Osteocyte (in vitro differentiated cells): ENCODE measurements at regions not wholly inside any gene's neighbourhood (a gene's known extent, or its start where the extent isn't known, plus 50 kb on each side); places are given as distances from the start of the nearest gene placed in this dataset.

ENCODE experiments used
- DNase-seq: peaks from one replicate; pipeline ENCODE4 v3.0.0; 2021; ENCODE audit warnings: mixed read lengths; ENCODE audit not compliant: unreplicated experiment; ENCODE audit errors: extremely low spot score
- H3K27ac Mint-ChIP-seq: one replicate; pipeline ENCODE4 v1.8.0; 2021; ENCODE audit warnings: mild to moderate bottlenecking, mixed read lengths; ENCODE audit not compliant: unreplicated experiment
- H3K27me3 Mint-ChIP-seq: one replicate; pipeline ENCODE4 v1.8.0; 2021; ENCODE audit warnings: mixed read lengths; ENCODE audit not compliant: unreplicated experiment
- H3K36me3 Mint-ChIP-seq: one replicate; pipeline ENCODE4 v1.8.0; 2021; ENCODE audit warnings: mixed read lengths; ENCODE audit not compliant: unreplicated experiment
- H3K4me1 Mint-ChIP-seq: one replicate; pipeline ENCODE4 v1.8.0; 2021; ENCODE audit warnings: mixed read lengths; ENCODE audit not compliant: unreplicated experiment
- H3K4me3 Mint-ChIP-seq: one replicate; pipeline ENCODE4 v1.8.0; 2021; ENCODE audit warnings: mild to moderate bottlenecking, moderate library complexity, mixed read lengths; ENCODE audit not compliant: unreplicated experiment
- H3K9me3 Mint-ChIP-seq: one replicate; pipeline ENCODE4 v1.8.0; 2021; ENCODE audit warnings: mixed read lengths; ENCODE audit not compliant: unreplicated experiment
- TF ChIP-seq, protein P1 (sequence below): fragments of 200-600 bp; sonication (generic); IDR thresholded peaks from 2 replicates; pipeline ENCODE4 v1.5.0; 2021; ENCODE audit warnings: antibody characterized with exemption, mild to moderate bottlenecking, moderate library complexity

DNA sequence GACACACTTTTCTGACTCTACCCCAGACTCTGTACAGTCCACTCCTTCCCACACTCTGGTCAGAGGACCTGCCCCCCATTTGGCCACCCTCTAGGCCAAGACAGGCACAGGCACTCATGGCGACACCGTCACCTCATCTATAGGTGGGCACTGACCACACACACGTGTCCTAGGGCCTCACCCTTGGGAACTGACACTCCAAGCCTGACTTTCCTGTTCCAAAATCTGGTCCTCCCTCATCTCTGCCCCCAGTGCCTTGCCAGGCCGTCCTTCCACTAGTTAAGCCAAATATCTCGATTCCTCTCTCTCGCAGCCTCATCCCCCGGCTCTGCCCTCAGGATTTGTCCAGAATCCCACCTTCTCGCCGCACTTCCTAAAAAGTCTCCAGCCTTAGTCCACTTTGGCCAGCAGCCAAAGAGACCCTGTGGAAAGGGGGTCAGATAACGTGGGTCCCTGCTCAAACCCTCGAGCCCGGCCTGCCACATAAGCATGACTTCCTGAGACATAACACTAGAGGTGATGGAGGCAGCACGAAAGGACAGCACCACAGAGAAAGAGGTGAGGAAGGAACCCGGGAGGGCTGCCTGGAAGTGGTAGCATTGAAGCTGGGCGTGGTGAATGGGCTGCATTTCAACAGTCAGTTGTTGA lies 105.8 kb upstream of the OTOS start:
- Mint-ChIP-seq H3K9me3 (no peaks in the 10 kb centered on the region), H3K36me3 (no peaks in the 10 kb centered on the region), H3K27ac (no peak overlapping the region), H3K4me1 (peaks cover 35% of the 10 kb centered on the region), H3K27me3 (peaks cover 21% of the 10 kb centered on the region), H3K4me3 (no peak overlapping the region)
- TF ChIP-seq, protein P1, sequence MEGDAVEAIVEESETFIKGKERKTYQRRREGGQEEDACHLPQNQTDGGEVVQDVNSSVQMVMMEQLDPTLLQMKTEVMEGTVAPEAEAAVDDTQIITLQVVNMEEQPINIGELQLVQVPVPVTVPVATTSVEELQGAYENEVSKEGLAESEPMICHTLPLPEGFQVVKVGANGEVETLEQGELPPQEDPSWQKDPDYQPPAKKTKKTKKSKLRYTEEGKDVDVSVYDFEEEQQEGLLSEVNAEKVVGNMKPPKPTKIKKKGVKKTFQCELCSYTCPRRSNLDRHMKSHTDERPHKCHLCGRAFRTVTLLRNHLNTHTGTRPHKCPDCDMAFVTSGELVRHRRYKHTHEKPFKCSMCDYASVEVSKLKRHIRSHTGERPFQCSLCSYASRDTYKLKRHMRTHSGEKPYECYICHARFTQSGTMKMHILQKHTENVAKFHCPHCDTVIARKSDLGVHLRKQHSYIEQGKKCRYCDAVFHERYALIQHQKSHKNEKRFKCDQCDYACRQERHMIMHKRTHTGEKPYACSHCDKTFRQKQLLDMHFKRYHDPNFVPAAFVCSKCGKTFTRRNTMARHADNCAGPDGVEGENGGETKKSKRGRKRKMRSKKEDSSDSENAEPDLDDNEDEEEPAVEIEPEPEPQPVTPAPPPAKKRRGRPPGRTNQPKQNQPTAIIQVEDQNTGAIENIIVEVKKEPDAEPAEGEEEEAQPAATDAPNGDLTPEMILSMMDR = no peak
- peak; percentile 56 for DNase-seq

DNA sequence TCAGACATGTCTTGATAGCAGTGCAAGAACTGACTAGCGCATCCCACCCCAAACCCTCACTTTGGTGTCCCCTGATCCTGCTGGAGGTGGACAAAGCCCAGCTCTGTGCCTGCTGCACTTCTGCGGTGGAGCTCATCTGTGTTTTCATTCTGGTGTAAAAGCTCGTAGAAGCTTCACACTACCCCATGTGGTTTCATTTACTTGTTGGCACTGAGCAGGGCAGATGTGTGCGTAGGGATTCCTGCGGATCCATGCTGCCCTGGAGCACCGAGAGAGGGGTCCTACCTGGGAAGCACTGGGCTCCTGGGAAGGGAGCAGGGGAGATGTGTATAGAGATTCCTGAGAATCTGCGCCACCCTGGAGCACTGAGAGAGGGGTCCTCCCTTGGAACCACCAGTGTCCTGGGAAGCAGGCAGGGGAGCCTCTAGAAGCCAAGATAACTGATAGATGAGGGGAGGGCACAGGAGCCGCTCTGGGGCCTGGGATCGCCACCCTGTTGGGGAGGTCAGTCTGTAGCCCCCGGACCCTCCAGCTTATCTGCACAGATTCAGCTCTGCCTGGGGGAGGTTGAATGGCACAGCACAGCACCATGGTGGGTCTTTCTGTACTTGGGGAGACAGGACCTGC lies 106.9 kb upstream of the OTOS start:
- H3K4me3 Mint-ChIP-seq = no peak overlapping the region
- H3K4me1 Mint-ChIP-seq = peaks cover 40% of the 10 kb centered on the region
- TF ChIP-seq, protein P1 = no peak
- DNase-seq = peak; percentile 71
- H3K36me3 Mint-ChIP-seq = no peaks in the 10 kb centered on the region
- peaks cover 15% of the 10 kb centered on the region for H3K27me3 Mint-ChIP-seq
- no peaks in the 10 kb centered on the region for H3K9me3 Mint-ChIP-seq
- H3K27ac Mint-ChIP-seq = no peak overlapping the region

DNA sequence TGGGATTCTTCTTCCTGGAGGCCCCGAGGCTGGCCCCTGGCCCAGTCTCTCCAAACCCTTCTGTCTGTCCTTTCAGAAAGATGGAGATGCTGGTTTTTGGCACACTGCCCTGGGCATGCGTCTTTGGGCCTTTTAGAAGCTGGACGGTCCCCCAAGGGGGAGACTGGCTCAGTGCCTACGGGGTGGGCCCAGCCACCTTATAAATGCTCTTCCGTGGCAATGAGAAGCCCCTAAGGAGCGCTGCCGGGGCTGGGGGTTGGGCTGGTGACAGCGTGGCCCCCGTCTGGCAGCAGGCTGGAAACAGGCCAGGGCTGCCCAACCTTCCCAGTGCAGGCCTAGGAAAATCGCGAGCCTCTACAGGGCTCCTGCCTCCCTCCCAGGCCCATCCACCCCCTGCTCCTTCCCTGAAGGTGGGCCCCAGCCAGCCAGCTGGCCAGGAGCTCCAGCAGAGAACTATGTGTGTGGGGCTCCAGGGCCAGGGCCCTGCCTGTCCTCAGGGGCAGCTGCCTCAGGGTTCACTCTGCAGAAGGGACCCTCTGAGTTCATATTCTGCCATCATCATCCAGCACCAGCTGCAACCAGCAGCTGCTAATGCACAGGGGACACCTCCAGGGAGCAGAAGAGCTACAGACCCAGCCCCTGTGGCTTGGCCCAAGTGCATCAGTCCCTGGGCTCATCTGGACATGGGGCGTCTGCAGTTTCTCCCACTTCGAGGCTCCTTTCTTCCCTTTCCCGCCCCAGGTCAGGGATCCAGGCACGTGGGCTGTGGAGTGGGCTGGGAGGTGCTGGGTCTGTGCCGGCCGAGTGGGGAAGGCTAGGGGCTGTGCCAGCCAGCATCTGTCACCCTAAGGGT lies 107.6 kb upstream of the OTOS start:
- peaks cover 40% of the 10 kb centered on the region for H3K4me1 Mint-ChIP-seq
- H3K9me3 Mint-ChIP-seq = no peaks in the 10 kb centered on the region
- TF ChIP-seq, protein P1 = no peak
- DNase-seq = peak; percentile 78
- H3K27ac Mint-ChIP-seq = no peak overlapping the region
- no peaks in the 10 kb centered on the region for H3K36me3 Mint-ChIP-seq
- peaks cover 13% of the 10 kb centered on the region for H3K27me3 Mint-ChIP-seq
- H3K4me3 Mint-ChIP-seq = no peak overlapping the region

DNA sequence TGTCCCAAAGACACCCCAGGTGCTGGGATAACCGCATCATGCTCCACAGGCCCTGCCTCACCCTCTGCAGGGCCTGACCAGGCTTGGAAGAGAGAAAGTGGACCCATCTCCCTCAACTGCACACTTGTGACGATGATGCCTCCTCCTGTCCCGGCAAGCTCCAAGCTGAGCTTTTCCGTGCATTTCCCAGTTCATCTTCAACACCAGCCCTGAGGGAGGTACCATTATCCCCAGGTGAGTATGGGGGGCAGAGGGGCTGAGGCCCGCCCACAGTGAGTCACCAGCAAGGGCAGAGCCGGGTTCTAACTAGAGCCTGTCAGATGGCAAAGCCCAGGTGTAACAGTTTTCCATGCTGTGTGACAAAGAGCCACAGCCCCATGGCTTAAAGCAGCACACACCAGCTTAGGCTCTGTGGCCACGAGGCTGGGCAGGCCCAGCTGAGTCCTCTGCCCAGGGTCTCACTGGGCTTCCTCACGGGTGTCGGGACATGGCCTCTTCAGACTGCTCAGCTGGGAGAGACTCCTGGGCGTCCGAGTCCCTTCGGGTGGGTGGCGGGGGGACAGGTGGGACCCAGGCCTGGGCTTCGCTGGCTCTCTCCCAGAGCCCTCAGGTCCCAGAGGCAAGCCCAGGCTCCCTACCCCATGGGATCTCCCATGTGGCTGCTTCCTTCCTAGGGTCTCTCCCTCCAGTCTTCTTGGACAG lies 108.4 kb upstream of the OTOS start:
- no peak overlapping the region for H3K27ac Mint-ChIP-seq
- TF ChIP-seq, protein P1 = no peak

More for the DNA sequence above, 108.4 kb upstream of the OTOS start:
- peaks cover 40% of the 10 kb centered on the region for H3K4me1 Mint-ChIP-seq
- DNase-seq = peak; percentile 77
- peaks cover 13% of the 10 kb centered on the region for H3K27me3 Mint-ChIP-seq
- H3K36me3 Mint-ChIP-seq = no peaks in the 10 kb centered on the region
- H3K9me3 Mint-ChIP-seq = no peaks in the 10 kb centered on the region
- no peak overlapping the region for H3K4me3 Mint-ChIP-seq
